Heart right ventricle (tissue), 16 donors: ENCODE measurements at regions not wholly inside any gene's neighbourhood (a gene's known extent, or its start where the extent isn't known, plus 50 kb on each side); places are given as distances from the start of the nearest gene placed in this dataset.
"Not testable (repeated sequence)": the region's sequence is repeated elsewhere in the genome, so short reads cannot be mapped to it uniquely, and the experiment has no call there.

ENCODE experiments used
- ATAC-seq, 8 donors: fragments of 200-7000 bp; cut with Tn5 transposase; one replicate each; pipeline ENCODE4 v1.9.1; 2020; ENCODE audit warnings: mild to moderate bottlenecking in 8 of 8, moderate library complexity in 8 of 8, moderate number of reproducible peaks in 1 of 8
- DNase-seq, 2 donors: peaks; one replicate each; pipeline ENCODE4 v3.0.0-alpha.2; 2020
- H3K27ac ChIP-seq, 10 donors: fragments of 200-600 bp; sonication (generic) in 2 of 10; one replicate each; pipeline versions ENCODE4 v1.5.0 to v1.8.0; 2020 to 2022; ENCODE audit warnings: mild to moderate bottlenecking in 3 of 10
- H3K27me3 ChIP-seq, 7 donors: fragments of 200-600 bp; one replicate each; pipeline ENCODE4 v1.8.0; 2021 to 2022; ENCODE audit warnings: mild to moderate bottlenecking in 2 of 7
- H3K36me3 ChIP-seq, 9 donors: fragments of 200-600 bp; sonication (generic) in 1 of 9; one replicate each; pipeline versions ENCODE4 v1.5.0 to v1.8.0; 2020 to 2022; ENCODE audit warnings: mild to moderate bottlenecking in 2 of 9
- H3K4me1 ChIP-seq, 9 donors: fragments of 200-600 bp; sonication (generic) in 1 of 9; one replicate each; pipeline versions ENCODE4 v1.5.0 to v1.8.0; 2020 to 2022; ENCODE audit warnings: mild to moderate bottlenecking in 4 of 9
- H3K4me3 ChIP-seq, 10 donors: fragments of 200-600 bp; sonication (generic) in 2 of 10; one replicate each; pipeline versions ENCODE4 v1.5.0 to v1.8.0; 2020 to 2022; ENCODE audit warnings: mild to moderate bottlenecking in 7 of 10, moderate library complexity in 2 of 10
- H3K9me3 ChIP-seq, 11 donors: fragments of 200-600 bp in 10 of 11; sonication (generic) in 2 of 11; one replicate each; pipeline versions ENCODE4 v1.5.0 to v1.8.0; 2013 to 2022; ENCODE audit warnings: mild to moderate bottlenecking in 2 of 11, control low read depth in 1 of 11, moderate library complexity in 1 of 11
- WGBS, 2 donors: extraction: QIAGEN DNeasy Blood & Tissue Kit; methylation state at CpG; one replicate each; pipeline ENCODE4 v1.1.7; 2013; ENCODE audit warnings: inconsistent platforms in 1 of 2; 5-methylcytosine and 5-hydroxymethylcytosine counted together
- intact Hi-C, 10 donors: fragments of 100-400 bp; cut with DNase I; formaldehyde crosslinking; loops; one replicate each; pipeline versions ENCODE4 v1.11.1 to v1.14.2; 2022
- TF ChIP-seq, protein P1 (sequence below), 9 donors: fragments of 200-600 bp; sonication (generic) in 2 of 9; IDR thresholded peaks; one replicate each; pipeline versions ENCODE4 v1.5.0 to v1.8.0; 2021 to 2022; ENCODE audit warnings: antibody characterized with exemption in 9 of 9, mild to moderate bottlenecking in 5 of 9, moderate library complexity in 1 of 9
- donor health status: Arrhythmogenic right ventricular cardiomyopathy.
- donor health status: ischemic (EF 13 %, LVEDD 7.1; RV severe dilation, severe dysfunction).
- donor health status: healthy with polysubstance abuse.
- donor health status: DM: no; HTN: yes; CAD: no.
- donor health status: DM: no; HTN: no; CAD: no.
- donor health status: ischemic (EF 25% LVEDD 6.9; RV normal size, moderate dysfunction).
- donor health status: ischemic (EF 25% LVEDD 5.7; RV mildly dilated, moderate dysfunction).
- donor health status: healthy.
- donor health status: DM: yes; HTN: yes; CAD: no.
- donor health status: Ischemic cardiomyopathy.
- donor health status: ischemic (EF 35%, LVEDD 5.7; RV mildly dilated, moderate dysfunction).
- donor health status: nonischemic (EF 11% LVEDD 7.7; RV severe dilation, severe dysfunction).
- donor health status: DM: yes; HTN: yes; CAD: no.
- donor health status: PGD.
- donor health status: ischemic (EF 29% LVEDD 5.4; RV normal size, mild dysfunction).
- donor health status: nonischemic (EF 23%, LVEDD 6.1; RV moderate dilation, normal function).

DNA sequence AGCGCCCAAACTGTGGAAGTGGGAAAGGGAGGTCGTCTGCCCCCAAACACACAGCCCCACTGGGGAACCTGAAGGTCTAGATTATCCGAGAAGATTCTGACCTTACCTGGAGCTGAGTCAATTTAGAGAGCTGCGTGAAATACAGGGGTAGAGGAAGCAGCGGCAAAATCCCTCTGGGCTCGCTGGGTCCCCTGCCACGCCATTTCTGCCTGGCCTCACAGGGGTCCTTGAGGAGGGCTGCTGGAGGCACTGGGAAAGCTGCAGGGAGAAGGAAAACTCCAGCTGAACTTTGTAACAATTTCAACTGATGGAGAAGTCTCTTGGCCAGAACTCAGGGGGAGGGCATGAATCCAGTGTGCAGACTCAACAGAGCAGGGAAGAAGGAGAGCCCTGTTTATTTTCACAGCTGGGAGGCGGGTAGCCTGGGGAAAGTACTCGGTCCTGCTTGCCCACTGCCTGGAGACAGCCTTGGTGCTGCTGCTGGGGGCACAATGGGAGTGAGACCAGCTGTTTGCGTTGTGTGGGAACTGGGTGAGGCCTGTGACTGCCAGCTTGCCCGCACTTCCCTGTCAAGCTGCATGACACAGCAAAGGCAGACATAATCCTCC lies 93.2 kb upstream of the MAPK10 start:
- ATAC-seq (peak; percentile 69 to 82 (median 80)), DNase-seq (peak; percentile 19 to 40)
- Histone ChIP-seq H3K27me3 (no peaks in the 10 kb centered on the region), H3K27ac (peak overlapping the region; percentile 5 to 78 (median 66)), H3K9me3 (no peaks in the 10 kb centered on the region), H3K4me1 (no peaks in the 10 kb centered on the region), H3K4me3 (peak overlapping the region in 9 of 10 donors; percentile 30 to 57 (median 52)), H3K36me3 (no peaks in the 10 kb centered on the region)
- WGBS, 2 donors, result 63 to 67% methylated on average over 11 of the region's 11 CpGs
- intact Hi-C loops, result no loop called here
- TF ChIP-seq, protein P1, sequence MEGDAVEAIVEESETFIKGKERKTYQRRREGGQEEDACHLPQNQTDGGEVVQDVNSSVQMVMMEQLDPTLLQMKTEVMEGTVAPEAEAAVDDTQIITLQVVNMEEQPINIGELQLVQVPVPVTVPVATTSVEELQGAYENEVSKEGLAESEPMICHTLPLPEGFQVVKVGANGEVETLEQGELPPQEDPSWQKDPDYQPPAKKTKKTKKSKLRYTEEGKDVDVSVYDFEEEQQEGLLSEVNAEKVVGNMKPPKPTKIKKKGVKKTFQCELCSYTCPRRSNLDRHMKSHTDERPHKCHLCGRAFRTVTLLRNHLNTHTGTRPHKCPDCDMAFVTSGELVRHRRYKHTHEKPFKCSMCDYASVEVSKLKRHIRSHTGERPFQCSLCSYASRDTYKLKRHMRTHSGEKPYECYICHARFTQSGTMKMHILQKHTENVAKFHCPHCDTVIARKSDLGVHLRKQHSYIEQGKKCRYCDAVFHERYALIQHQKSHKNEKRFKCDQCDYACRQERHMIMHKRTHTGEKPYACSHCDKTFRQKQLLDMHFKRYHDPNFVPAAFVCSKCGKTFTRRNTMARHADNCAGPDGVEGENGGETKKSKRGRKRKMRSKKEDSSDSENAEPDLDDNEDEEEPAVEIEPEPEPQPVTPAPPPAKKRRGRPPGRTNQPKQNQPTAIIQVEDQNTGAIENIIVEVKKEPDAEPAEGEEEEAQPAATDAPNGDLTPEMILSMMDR (IDR thresholded peaks at IDR 0.05), result no peak

DNA sequence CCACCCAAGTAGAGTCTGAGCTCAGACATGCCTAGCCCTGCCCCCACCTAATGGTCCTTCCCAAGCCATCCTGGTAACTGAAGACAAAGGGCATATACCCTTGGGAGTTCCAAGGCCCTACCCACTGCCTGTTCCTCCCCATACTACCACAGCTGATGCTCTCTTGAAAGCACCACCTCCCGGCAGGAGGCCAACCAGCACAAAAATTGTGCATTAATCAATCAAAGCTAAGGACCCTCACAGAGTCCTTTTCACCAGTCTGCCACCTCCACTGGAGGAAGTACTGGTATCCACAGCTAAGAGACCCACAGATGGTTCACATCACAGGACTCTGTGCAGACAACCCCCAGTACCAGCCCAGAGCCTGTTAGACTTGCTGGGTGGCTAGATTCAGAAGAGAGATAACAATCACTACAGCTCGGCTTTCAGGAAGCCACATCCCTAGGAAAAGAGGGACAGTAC lies 93.8 kb upstream of the MAPK10 start:
- intact Hi-C loops, H3K36me3 ChIP-seq, H3K9me3 ChIP-seq, H3K4me1 ChIP-seq, DNase-seq, H3K27me3 ChIP-seq: not testable (repeated sequence)
- 62% methylated on average over 2 of the region's 2 CpGs for WGBS, 2 donors
- Histone ChIP-seq H3K4me3 (peak overlapping the region in 1 of 10 donors; percentile 57), H3K27ac (peak overlapping the region in 2 of 10 donors; percentile 78)
- ATAC-seq, result peak in 1 of 8 donors; percentile 16

DNA sequence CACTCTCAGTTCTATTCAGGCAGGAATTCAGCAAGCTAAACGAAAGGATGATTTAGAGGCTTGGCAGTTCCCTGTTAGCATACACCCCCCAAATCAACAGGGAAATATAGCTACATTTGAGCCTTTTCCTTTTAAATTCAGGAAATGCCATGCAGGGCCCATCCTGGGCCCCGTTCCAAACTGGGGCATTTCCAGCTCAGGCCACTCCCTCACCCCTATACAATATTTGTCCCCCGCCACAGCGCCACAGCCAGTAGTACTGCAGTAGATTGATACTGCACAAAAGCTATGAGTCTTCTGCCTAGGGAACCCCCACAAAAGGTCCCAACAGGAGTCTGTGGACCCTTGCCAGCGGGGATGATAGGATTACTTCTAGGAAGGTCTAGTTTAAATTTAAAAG lies 102.0 kb upstream of the MAPK10 start:
- Histone ChIP-seq H3K9me3 (peaks cover 0 to 9% (median 0%) of the 10 kb centered on the region in 11 donors), H3K27ac (no peak overlapping the region), H3K4me3 (no peak overlapping the region), H3K27me3 (peaks cover 0 to 3% (median 0%) of the 10 kb centered on the region in 7 donors), H3K4me1 (no peaks in the 10 kb centered on the region), H3K36me3 (no peaks in the 10 kb centered on the region)
- ATAC-seq (no peak), DNase-seq (no peak)
- intact Hi-C loops, result no loop called here
- TF ChIP-seq, protein P1 (IDR thresholded peaks at IDR 0.05), result no peak
- 84 to 89% methylated on average over 5 of the region's 5 CpGs for WGBS, 2 donors

DNA sequence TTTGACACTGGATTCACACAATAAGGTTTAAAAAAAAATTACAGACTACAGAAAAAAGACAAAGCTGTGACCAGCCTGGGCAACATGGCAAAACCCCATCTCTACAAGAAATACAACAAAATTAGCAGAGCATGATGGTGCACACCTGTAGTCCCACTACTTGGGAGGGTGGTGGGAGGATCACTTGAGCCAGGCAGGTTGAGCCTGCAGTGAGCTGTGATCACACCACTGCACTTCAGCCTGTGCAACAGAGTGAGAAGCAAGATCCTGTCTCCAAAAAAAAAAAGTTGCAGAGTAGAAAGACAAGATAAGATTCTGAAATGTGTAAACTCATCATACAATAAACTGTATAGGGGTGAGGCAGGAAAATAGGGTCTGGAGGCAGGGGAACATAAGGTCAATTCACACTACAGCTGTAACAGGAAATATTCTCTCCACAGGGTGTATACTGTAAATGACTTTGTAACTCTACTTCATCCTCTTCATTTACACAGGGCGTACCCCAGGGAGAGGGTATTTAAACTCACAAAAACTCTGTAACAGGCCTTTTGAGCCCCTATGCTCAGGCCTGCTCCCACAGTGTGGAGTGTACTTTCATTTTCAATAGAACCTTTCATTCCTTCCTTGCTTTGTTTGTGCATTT lies 112.6 kb upstream of the MAPK10 start:
- 80 to 91% methylated on average over 1 of the region's 1 CpG for WGBS, 2 donors
- Histone ChIP-seq H3K4me3 (no peak overlapping the region), H3K4me1 (no peaks in the 10 kb centered on the region), H3K36me3 (no peaks in the 10 kb centered on the region), H3K27me3 (no peaks in the 10 kb centered on the region), H3K27ac (no peak overlapping the region), H3K9me3 (no peaks in the 10 kb centered on the region)
- DNase-seq (no peak), ATAC-seq (no peak)
- TF ChIP-seq, protein P1 (IDR thresholded peaks at IDR 0.05), result no peak
- intact Hi-C loops, result no loop called here

DNA sequence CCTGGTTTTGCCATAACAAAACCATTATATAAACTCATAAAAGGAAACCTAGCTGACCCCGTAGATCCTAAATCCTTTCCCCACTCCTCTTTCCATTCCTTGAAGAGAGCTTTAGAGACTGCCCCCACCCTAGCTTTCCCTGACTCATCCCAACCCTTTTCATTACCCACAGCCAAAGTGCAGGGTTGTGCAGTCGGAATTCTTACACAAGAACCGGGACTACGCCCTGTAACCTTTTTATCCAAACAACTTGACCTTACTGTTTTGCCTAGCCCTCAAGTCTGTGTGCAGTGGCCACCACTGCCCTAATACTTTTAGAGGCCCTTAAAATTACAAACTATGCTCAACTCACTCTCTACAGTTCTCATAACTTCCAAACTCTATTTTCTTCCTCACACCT lies 116.0 kb upstream of the PTPN13 start:
- DNase-seq, ATAC-seq, H3K4me3 ChIP-seq, H3K36me3 ChIP-seq, H3K9me3 ChIP-seq, intact Hi-C loops, H3K27me3 ChIP-seq, H3K27ac ChIP-seq, H3K4me1 ChIP-seq: not testable (repeated sequence)
- WGBS, 2 donors, result 95 to 96% methylated on average over 4 of the region's 4 CpGs
